CD4-positive, alpha-beta T cell treated with Interleukin-6 for 4 hours (primary cell): ENCODE measurements at regions not wholly inside any gene's neighbourhood (a gene's known extent, or its start where the extent isn't known, plus 50 kb on each side); places are given as distances from the start of the nearest gene placed in this dataset.

ENCODE experiments used
- DNase-seq: peaks from one replicate; pipeline ENCODE4 v3.0.0-alpha.2; 2020; ENCODE audit warnings: mixed read lengths

GRCh38 chr22:22745225-22746060, 101.0 kb downstream of the GGTLC2 start:
- DNase-seq: peak; percentile 56

- DNase-seq: no peak
Observed at GRCh38 chr22:22746061-22746962, 101.9 kb downstream of the GGTLC2 start.

- DNase-seq: no peak
Observed at GRCh38 chr22:22746963-22747933, 102.8 kb downstream of the GGTLC2 start.

GRCh38 chr22:22748297-22748743, 103.9 kb downstream of the GGTLC2 start:
- peak; percentile 52 for DNase-seq

- DNase-seq: no peak
Observed at GRCh38 chr22:22748756-22749155, 104.3 kb downstream of the GGTLC2 start.

- DNase-seq: no peak
Observed at GRCh38 chr22:22749167-22749758, 104.8 kb downstream of the GGTLC2 start.

GRCh38 chr22:22750335-22751042, 106.1 kb downstream of the GGTLC2 start:
- DNase-seq: no peak

GRCh38 chr22:22751043-22751603, 106.7 kb downstream of the GGTLC2 start:
- DNase-seq: no peak

GRCh38 chr22:22752199-22752555, 107.8 kb downstream of the GGTLC2 start:
- no peak for DNase-seq

- peak; percentile 60 for DNase-seq
Observed at GRCh38 chr22:22752556-22753477, 108.4 kb downstream of the GGTLC2 start.

- DNase-seq: peak; percentile 86
Observed at GRCh38 chr22:22753526-22754267, 109.3 kb downstream of the GGTLC2 start.

- no peak for DNase-seq
Observed at GRCh38 chr22:22754268-22754657, 109.8 kb downstream of the GGTLC2 start.

GRCh38 chr22:22754961-22755777, 110.8 kb downstream of the GGTLC2 start:
- no peak for DNase-seq

- DNase-seq: no peak
Observed at GRCh38 chr22:22755778-22756100, 111.3 kb downstream of the GGTLC2 start.

GRCh38 chr22:22756109-22756508, 111.7 kb downstream of the GGTLC2 start:
- no peak for DNase-seq

- DNase-seq: peak; percentile 15
Observed at GRCh38 chr22:22756551-22757201, 112.3 kb downstream of the GGTLC2 start.

- peak; percentile 24 for DNase-seq
Observed at GRCh38 chr22:22758101-22758807, 113.8 kb downstream of the GGTLC2 start.
